DND-41 (cell line): ENCODE measurements at regions not wholly inside any gene's neighbourhood (a gene's known extent, or its start where the extent isn't known, plus 50 kb on each side); places are given as distances from the start of the nearest gene placed in this dataset.
A peak's percentile ranks its signal among the peaks of the same experiment; 100 is the strongest.

ENCODE experiments used
- ATAC-seq: fragments of 200-7000 bp; cut with Tn5 transposase; 3 replicates; pipeline ENCODE4 v1.9.1; 2021; ENCODE audit warnings: low read depth; ENCODE audit not compliant: insufficient read depth
- DNase-seq: peaks from one replicate; pipeline ENCODE4 v3.0.0-alpha.2; 2020
- H2AFZ ChIP-seq: 2 replicates; pipeline ENCODE4 v1.6.0; 2012; ENCODE audit warnings: low read depth, low read length
- H3K27ac ChIP-seq: 2 replicates; pipeline ENCODE4 v1.5.1; 2012; ENCODE audit warnings: low read length, inconsistent platforms
- H3K27me3 ChIP-seq: fragments of 200-600 bp; sonication (generic); 2 replicates; pipeline ENCODE4 v1.6.0; 2012; ENCODE audit warnings: low read length, mild to moderate bottlenecking, inconsistent platforms; ENCODE audit not compliant: insufficient read depth, poor library complexity
- H3K36me3 ChIP-seq: 2 replicates; pipeline ENCODE4 v1.5.1; 2012; ENCODE audit warnings: low read length, inconsistent platforms; ENCODE audit not compliant: insufficient read depth
- H3K4me1 ChIP-seq: 2 replicates; pipeline ENCODE4 v1.5.1; 2012; ENCODE audit warnings: mild to moderate bottlenecking, low read length; ENCODE audit not compliant: insufficient read depth
- H3K4me2 ChIP-seq: 2 replicates; pipeline ENCODE4 v1.6.0; 2012; ENCODE audit warnings: mild to moderate bottlenecking, moderate library complexity, low read length, inconsistent platforms; ENCODE audit not compliant: insufficient read depth
- H3K4me3 ChIP-seq, 2 experiments: fragments of 200-600 bp in 1 of 2; shearing (Covaris generic) in 1 of 2; 2 replicates each; pipeline ENCODE4 v1.5.1; 2012 to 2016; ENCODE audit warnings: inconsistent platforms in 2 of 2, low read length in 2 of 2, mild to moderate bottlenecking in 2 of 2, low read depth in 1 of 2, moderate library complexity in 1 of 2
- H3K79me2 ChIP-seq: 2 replicates; pipeline ENCODE4 v1.6.0; 2012; ENCODE audit warnings: low read length, inconsistent platforms; ENCODE audit not compliant: insufficient read depth
- H3K9ac ChIP-seq: 2 replicates; pipeline ENCODE4 v1.6.0; 2012; ENCODE audit warnings: low read depth, mild to moderate bottlenecking, inconsistent platforms, low read length, moderate library complexity
- H3K9me3 ChIP-seq: 2 replicates; pipeline ENCODE4 v1.5.1; 2012; ENCODE audit warnings: low read length, moderate library complexity, mild to moderate bottlenecking, inconsistent platforms; ENCODE audit not compliant: insufficient read depth, severe bottlenecking
- H4K20me1 ChIP-seq: 2 replicates; pipeline ENCODE4 v1.6.0; 2012; ENCODE audit warnings: low read length; ENCODE audit not compliant: insufficient read depth
- CTCF ChIP-seq: IDR thresholded peaks from 2 replicates; pipeline ENCODE4 v1.5.1; 2012; ENCODE audit warnings: borderline replicate concordance, low read length, moderate library complexity, mild to moderate bottlenecking; ENCODE audit not compliant: poor library complexity, severe bottlenecking; ENCODE audit errors: extremely low read depth
- EZH2 ChIP-seq: IDR thresholded peaks from 3 replicates; pipeline ENCODE4 v1.6.1; 2012; ENCODE audit warnings: borderline replicate concordance, low read depth, mild to moderate bottlenecking, moderate library complexity, low read length, inconsistent platforms; ENCODE audit not compliant: severe bottlenecking

GRCh38 chr17:77839698-77840512 is 118.6 kb upstream of the TNRC6C start:
- Histone ChIP-seq H3K4me3 (no peak overlapping the region), H3K36me3 (no peaks in the 10 kb centered on the region), H2AFZ (no peak overlapping the region), H3K27ac (peak overlapping the region; percentile 2; the same call in 1 of the 2 replicates), H3K9me3 (peaks cover 4% of the 10 kb centered on the region), H3K9ac (no peak overlapping the region), H3K27me3 (no peaks in the 10 kb centered on the region), H3K4me1 (peaks cover 45% of the 10 kb centered on the region), H3K79me2 (no peaks in the 10 kb centered on the region), H4K20me1 (no peaks in the 10 kb centered on the region), H3K4me2 (no peak overlapping the region)
- DNase-seq (no peak), ATAC-seq (no peak)
- TF ChIP-seq EZH2 (no peak), CTCF (no peak)

- no peak overlapping the region for H3K4me2 ChIP-seq
- no peak overlapping the region for H3K4me3 ChIP-seq
- peaks cover 52% of the 10 kb centered on the region for H3K4me1 ChIP-seq
- H3K27ac ChIP-seq = peak overlapping the region; percentile 2; the same call in 1 of the 2 replicates
- no peak overlapping the region for H2AFZ ChIP-seq
- H3K9me3 ChIP-seq = peaks cover 4% of the 10 kb centered on the region
- TF ChIP-seq CTCF (no peak), EZH2 (no peak)
- no peaks in the 10 kb centered on the region for H3K36me3 ChIP-seq
- H3K27me3 ChIP-seq = no peaks in the 10 kb centered on the region
- H3K79me2 ChIP-seq = no peaks in the 10 kb centered on the region
- no peak for DNase-seq
- no peak overlapping the region for H3K9ac ChIP-seq
- H4K20me1 ChIP-seq = no peaks in the 10 kb centered on the region
- no peak for ATAC-seq
These were observed 117.9 kb upstream of the TNRC6C start for GRCh38 chr17:77840513-77841165.

- Histone ChIP-seq H3K9me3 (peaks cover under 1% of the 10 kb centered on the region), H3K4me3 (no peak overlapping the region), H3K27me3 (no peaks in the 10 kb centered on the region), H4K20me1 (no peaks in the 10 kb centered on the region), H3K27ac (peak overlapping the region; percentile 95), H2AFZ (no peak overlapping the region), H3K36me3 (no peaks in the 10 kb centered on the region), H3K79me2 (no peaks in the 10 kb centered on the region), H3K9ac (no peak overlapping the region), H3K4me2 (no peak overlapping the region), H3K4me1 (peaks cover 65% of the 10 kb centered on the region)
- ATAC-seq = no peak
- TF ChIP-seq CTCF = no peak
- no peak for TF ChIP-seq EZH2
- no peak for DNase-seq
These were observed 116.6 kb upstream of the TNRC6C start for GRCh38 chr17:77841742-77842527.
